Muscle layer of colon (tissue), 2 donors: ENCODE measurements at regions not wholly inside any gene's neighbourhood (a gene's known extent, or its start where the extent isn't known, plus 50 kb on each side); places are given as distances from the start of the nearest gene placed in this dataset.
"Not testable (repeated sequence)": the region's sequence is repeated elsewhere in the genome, so short reads cannot be mapped to it uniquely, and the experiment has no call there.

Experiments
- H3K27ac ChIP-seq: one replicate; pipeline ENCODE4 v1.7.0; 2013; ENCODE audit warnings: low read depth, mild to moderate bottlenecking, low read length, moderate library complexity
- H3K27me3 ChIP-seq, 2 donors: one replicate each; pipeline ENCODE4 v1.7.0; 2013; ENCODE audit warnings: low read length in 2 of 2, mild to moderate bottlenecking in 2 of 2; ENCODE audit not compliant: insufficient read depth in 2 of 2, control insufficient read depth in 1 of 2
- H3K36me3 ChIP-seq: one replicate; pipeline ENCODE4 v1.7.0; 2013; ENCODE audit warnings: mild to moderate bottlenecking, low read length; ENCODE audit not compliant: insufficient read depth
- H3K4me1 ChIP-seq: one replicate; pipeline ENCODE4 v1.7.0; 2013; ENCODE audit warnings: mild to moderate bottlenecking, low read length; ENCODE audit not compliant: insufficient read depth
- H3K4me3 ChIP-seq, 2 donors: one replicate each; pipeline ENCODE4 v1.7.0; 2013; ENCODE audit warnings: low read length in 2 of 2, low read depth in 1 of 2, mild to moderate bottlenecking in 1 of 2, moderate library complexity in 1 of 2
- H3K9ac ChIP-seq: one replicate; pipeline ENCODE4 v1.7.0; 2013; ENCODE audit warnings: low read length
- H3K9me3 ChIP-seq: one replicate; pipeline ENCODE4 v1.7.0; 2013; ENCODE audit warnings: mild to moderate bottlenecking, low read length
- donor health status: abdominal sarcoma.
- donor health status: Adenocarcinoma of cecum.

- no peaks in the 10 kb centered on the region for H3K36me3 ChIP-seq
- H3K9ac ChIP-seq: no peak overlapping the region
- no peaks in the 10 kb centered on the region for H3K27me3 ChIP-seq
- H3K4me3 ChIP-seq: no peak overlapping the region
- no peak overlapping the region for H3K27ac ChIP-seq
- H3K4me1 ChIP-seq: no peaks in the 10 kb centered on the region
- no peaks in the 10 kb centered on the region for H3K9me3 ChIP-seq
Observed at GRCh38 chr4:138448169-138448568, 206.0 kb upstream of the SLC7A11 start.

GRCh38 chr4:138446456-138446855 is 204.3 kb upstream of the SLC7A11 start:
- Histone ChIP-seq H3K4me1 (no peaks in the 10 kb centered on the region), H3K4me3 (no peak overlapping the region), H3K36me3 (no peaks in the 10 kb centered on the region), H3K9ac (no peak overlapping the region), H3K27ac (no peak overlapping the region), H3K9me3 (no peaks in the 10 kb centered on the region), H3K27me3 (no peaks in the 10 kb centered on the region)

- Histone ChIP-seq H3K9me3 (no peaks in the 10 kb centered on the region), H3K4me1 (no peaks in the 10 kb centered on the region), H3K9ac (no peak overlapping the region), H3K27ac (no peak overlapping the region), H3K27me3 (no peaks in the 10 kb centered on the region), H3K4me3 (no peak overlapping the region), H3K36me3 (no peaks in the 10 kb centered on the region)
Observed at GRCh38 chr4:138445098-138445497, 202.9 kb upstream of the SLC7A11 start.

- H3K9me3 ChIP-seq: no peaks in the 10 kb centered on the region
- no peaks in the 10 kb centered on the region for H3K36me3 ChIP-seq
- no peaks in the 10 kb centered on the region for H3K27me3 ChIP-seq
- H3K27ac ChIP-seq: no peak overlapping the region
- no peaks in the 10 kb centered on the region for H3K4me1 ChIP-seq
- no peak overlapping the region for H3K4me3 ChIP-seq
- H3K9ac ChIP-seq: no peak overlapping the region
Observed at GRCh38 chr4:138444260-138444659, 202.1 kb upstream of the SLC7A11 start.

GRCh38 chr4:138439143-138439581 is 197.0 kb upstream of the SLC7A11 start:
- Histone ChIP-seq H3K4me1 (no peaks in the 10 kb centered on the region), H3K9ac (no peak overlapping the region), H3K27me3 (no peaks in the 10 kb centered on the region), H3K27ac (no peak overlapping the region), H3K9me3 (no peaks in the 10 kb centered on the region), H3K4me3 (no peak overlapping the region), H3K36me3 (no peaks in the 10 kb centered on the region)

GRCh38 chr4:138438608-138439007 is 196.5 kb upstream of the SLC7A11 start:
- no peaks in the 10 kb centered on the region for H3K36me3 ChIP-seq
- no peak overlapping the region for H3K9ac ChIP-seq
- H3K27ac ChIP-seq: no peak overlapping the region
- no peaks in the 10 kb centered on the region for H3K9me3 ChIP-seq
- no peak overlapping the region for H3K4me3 ChIP-seq
- no peaks in the 10 kb centered on the region for H3K4me1 ChIP-seq
- H3K27me3 ChIP-seq: no peaks in the 10 kb centered on the region

GRCh38 chr4:138437263-138437851 is 195.2 kb upstream of the SLC7A11 start:
- Histone ChIP-seq H3K9ac (no peak overlapping the region), H3K36me3 (no peaks in the 10 kb centered on the region), H3K27me3 (no peaks in the 10 kb centered on the region), H3K4me3 (no peak overlapping the region), H3K9me3 (no peaks in the 10 kb centered on the region), H3K27ac (no peak overlapping the region), H3K4me1 (no peaks in the 10 kb centered on the region)

GRCh38 chr4:138435733-138436132 is 193.6 kb upstream of the SLC7A11 start:
- H3K9ac ChIP-seq, H3K27ac ChIP-seq, H3K36me3 ChIP-seq, H3K9me3 ChIP-seq, H3K4me1 ChIP-seq, H3K4me3 ChIP-seq, H3K27me3 ChIP-seq: not testable (repeated sequence)

- not testable (repeated sequence) for H3K4me1 ChIP-seq, H3K9ac ChIP-seq, H3K27me3 ChIP-seq, H3K9me3 ChIP-seq, H3K36me3 ChIP-seq, H3K27ac ChIP-seq, H3K4me3 ChIP-seq
Observed at GRCh38 chr4:138435046-138435445, 192.9 kb upstream of the SLC7A11 start.

- Histone ChIP-seq H3K9ac (no peak overlapping the region), H3K4me3 (no peak overlapping the region), H3K4me1 (no peaks in the 10 kb centered on the region), H3K27me3 (no peaks in the 10 kb centered on the region), H3K27ac (no peak overlapping the region), H3K36me3 (no peaks in the 10 kb centered on the region), H3K9me3 (no peaks in the 10 kb centered on the region)
Observed at GRCh38 chr4:138428611-138429010, 186.5 kb upstream of the SLC7A11 start.

- H3K9me3 ChIP-seq: no peaks in the 10 kb centered on the region
- no peaks in the 10 kb centered on the region for H3K27me3 ChIP-seq
- no peak overlapping the region for H3K4me3 ChIP-seq
- no peak overlapping the region for H3K9ac ChIP-seq
- no peaks in the 10 kb centered on the region for H3K36me3 ChIP-seq
- no peaks in the 10 kb centered on the region for H3K4me1 ChIP-seq
- H3K27ac ChIP-seq: no peak overlapping the region
Observed at GRCh38 chr4:138426786-138427185, 184.6 kb upstream of the SLC7A11 start.

GRCh38 chr4:138420471-138420870 is 178.3 kb upstream of the SLC7A11 start:
- no peaks in the 10 kb centered on the region for H3K4me1 ChIP-seq
- no peak overlapping the region for H3K4me3 ChIP-seq
- no peaks in the 10 kb centered on the region for H3K36me3 ChIP-seq
- H3K9me3 ChIP-seq: no peaks in the 10 kb centered on the region
- H3K9ac ChIP-seq: no peak overlapping the region
- H3K27ac ChIP-seq: no peak overlapping the region
- no peaks in the 10 kb centered on the region for H3K27me3 ChIP-seq
